Pulmonary artery endothelial cell (primary cell): ENCODE measurements at regions not wholly inside any gene's neighbourhood (a gene's known extent, or its start where the extent isn't known, plus 50 kb on each side); places are given as distances from the start of the nearest gene placed in this dataset.

Experiments used
- DNase-seq: peaks from one replicate; pipeline ENCODE4 v3.0.0-alpha.2; 2011; ENCODE audit warnings: low read depth, low spot score

DNA sequence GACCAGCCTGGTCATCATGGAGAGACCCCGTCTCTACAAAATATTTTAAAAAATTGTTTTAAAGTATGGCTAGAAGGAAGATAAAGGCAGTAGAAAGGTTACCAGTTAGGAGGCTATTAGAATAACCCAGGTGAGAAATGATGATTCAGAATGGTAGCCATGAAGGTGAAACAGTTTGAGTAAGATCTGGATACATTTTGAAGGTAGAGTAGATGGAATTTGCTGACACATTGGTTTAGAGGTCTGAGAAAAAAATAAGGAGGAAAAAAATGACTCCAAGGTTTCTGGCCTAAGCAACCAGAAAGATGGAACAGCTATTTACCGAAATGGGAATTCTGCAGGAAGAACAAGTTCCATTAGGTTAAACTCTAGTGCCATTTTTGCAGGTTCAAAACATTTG, 167.9 kb upstream of the TAB2 start:
- DNase-seq, result no peak

DNA sequence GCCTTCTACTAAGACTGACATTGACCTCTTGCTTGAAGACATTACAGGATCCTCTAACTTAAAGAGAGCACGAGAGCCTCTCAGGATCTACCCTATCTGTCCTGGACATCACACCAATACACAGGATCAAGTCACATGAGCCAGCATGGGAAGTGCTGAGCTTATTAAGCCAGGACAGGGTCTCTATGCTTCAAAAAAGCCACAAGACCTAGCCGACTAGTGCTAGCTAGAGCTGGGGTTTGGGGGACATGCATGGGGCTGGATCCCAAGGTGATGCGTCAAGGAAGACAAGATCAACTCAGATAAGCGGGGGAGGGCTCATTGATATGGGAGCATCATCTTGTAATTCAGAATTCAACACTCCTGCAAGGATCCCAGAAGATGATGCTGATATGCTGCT, 167.2 kb upstream of the TAB2 start:
- DNase-seq, result no peak

DNA sequence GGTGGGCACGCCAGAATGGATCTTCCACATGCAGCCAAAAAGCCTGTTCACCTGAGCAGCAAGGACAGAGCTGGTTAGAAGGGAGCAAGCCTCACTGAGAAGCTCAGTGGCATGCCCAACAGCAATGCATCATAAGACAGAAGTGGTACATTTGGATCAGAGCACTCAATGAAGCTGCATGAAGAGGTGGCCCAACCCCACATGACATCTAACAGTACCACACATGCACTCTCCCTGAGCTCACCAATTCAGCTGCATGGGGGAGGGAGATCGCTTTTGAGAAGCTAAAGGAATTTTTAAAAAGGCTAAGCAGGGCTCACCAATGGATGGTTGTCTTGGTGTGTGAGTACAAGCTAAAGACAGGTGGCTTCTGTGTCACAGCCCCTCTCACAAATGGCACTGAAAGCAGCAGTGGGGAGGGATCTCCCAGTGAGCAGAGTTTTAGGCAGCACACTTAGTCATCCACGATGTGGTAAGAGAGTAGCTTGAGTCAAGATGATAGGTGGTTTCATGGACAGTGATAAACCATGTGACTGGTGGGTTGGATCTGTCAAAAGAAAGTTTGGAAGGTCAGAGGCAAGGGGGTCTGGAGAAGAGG, 166.6 kb upstream of the TAB2 start:
- DNase-seq, result no peak

DNA sequence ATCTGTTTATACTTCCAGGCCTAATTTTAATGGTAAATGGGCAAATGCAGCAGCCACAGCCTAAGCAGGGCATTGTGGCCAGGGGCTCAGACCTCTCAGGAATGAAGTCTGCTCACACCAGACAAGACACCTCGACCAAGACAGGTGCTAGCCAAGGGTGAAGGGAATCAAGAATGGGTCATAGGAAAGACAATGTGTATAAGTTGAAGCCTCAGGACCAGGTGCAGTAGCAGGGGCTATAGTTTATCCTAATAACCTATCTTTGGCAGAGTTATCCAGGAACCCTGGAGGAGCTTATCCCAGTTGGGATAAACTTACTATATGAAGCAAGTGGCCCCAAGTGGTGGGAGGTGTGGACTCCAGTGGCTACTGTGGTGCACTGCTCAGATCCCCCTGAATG, 165.0 kb upstream of the TAB2 start:
- DNase-seq, result no peak

DNA sequence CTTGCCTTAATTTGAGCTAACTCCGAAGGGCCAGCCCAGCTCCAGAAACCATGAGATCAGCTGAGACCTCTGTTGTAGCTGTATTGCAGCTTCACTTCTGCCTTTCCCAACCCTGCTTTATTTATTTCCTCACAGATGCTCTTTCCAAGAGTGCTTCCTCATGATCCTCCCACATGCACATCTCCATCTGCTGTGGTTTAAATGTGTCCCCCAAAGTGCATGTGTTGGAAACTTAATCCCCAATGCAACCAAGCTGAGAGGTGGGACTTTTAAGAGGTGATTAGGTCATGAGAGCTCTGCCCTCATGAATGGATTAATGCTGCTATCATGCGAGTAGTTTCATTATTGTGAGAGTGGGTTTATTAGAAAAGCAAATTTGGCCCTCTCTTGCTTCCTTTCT, 164.4 kb upstream of the TAB2 start:
- DNase-seq, result no peak

DNA sequence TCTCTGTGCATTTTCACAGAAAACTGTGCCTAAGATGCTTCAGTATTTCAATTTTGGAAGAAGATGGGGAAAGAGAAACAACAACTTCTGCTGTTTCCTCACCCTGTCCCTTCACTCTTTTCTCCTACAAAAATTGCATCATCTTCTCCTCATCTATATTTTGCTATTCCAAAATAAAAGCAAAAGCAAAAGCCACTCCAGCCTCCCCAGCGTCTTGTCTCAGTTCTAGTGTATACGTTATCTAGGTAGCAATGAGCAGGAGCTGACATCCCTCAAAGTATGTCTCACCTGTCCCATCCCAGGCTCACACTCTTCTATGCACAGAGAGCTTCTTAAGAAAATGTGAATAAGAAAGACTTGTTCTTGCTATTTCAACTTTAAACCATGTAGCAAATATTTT, 163.8 kb upstream of the TAB2 start:
- no peak for DNase-seq

DNA sequence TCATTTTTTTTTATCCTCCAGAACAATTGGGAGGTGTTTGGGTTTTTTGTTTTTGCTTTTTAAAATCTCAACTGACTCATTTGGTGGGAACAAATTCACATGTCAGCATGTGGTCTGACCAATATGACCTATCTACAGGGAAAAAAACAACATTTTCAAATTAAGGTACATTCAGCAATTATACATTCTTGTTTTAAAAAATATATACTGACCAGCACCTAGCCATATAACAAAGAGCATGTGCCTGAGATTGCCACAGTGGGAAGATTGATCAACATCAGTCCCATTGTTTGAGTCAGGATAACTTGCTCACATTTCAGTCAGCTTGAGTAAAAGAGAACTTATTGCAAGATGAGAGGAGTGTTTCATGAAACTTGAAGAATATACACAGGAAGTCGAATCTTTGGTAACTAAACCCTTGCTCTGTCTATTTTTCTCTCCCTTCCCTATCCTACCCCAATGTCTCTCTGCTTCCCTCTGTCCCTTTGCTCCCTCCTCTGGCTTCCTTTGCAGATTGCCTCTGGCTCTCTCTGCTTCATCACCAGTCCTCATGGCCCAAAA, 163.2 kb upstream of the TAB2 start:
- no peak for DNase-seq

DNA sequence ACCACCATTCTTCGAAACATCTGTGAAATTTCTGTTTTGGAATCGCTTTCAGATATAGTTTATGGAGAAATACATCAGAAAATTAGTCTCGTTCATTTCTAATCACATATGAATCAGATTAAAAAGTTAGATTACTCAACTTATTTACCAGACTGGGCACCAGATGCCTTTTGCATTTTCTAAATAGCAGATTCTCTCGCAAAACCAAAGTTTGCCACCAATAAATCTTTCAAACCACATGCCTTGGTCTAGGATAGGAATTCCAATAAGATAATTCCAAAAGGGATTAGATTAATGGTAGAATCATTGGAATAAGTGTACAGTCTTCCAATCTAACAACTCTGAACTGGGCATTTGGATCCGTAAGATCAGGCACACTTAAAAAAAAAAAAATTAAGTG, 160.4 kb upstream of the TAB2 start:
- DNase-seq, result no peak

DNA sequence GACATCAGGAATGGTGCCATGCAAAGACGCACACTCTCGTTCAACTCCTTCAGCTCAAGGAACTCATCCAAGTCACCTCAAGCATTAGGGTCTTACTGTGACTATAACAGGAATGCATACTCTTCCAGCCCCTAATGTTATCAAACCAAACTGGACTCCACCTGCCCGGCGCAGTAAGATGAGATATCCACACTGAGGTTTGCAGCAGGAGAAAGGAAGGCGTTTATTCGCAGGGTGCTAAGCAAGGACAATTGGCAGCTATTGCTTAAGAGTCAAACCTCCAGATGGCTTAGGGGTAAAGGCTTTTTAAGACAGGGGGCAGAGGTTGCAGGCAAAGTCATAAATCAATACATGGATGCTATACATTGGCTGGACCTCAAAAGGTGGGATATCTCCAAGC, 159.4 kb upstream of the TAB2 start:
- DNase-seq, result no peak

DNA sequence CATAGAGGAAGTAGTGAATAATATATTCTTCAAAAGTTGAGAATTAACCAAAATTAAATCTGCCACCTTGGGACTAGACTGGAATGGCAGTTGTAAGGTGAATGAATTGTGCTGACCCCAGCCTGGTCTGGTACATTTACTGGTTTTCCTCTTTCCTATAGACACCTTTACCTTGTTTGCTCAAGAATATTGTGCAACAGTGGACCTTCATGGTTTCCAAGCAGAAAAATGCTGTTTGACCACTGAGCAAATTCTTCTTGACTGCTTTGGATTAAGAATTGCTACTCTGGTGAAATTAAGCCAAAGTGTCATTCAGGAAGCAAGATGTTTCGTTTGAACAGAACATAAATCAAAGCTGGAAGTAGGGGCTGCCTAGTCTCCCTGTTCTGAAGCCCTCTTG, 156.6 kb upstream of the TAB2 start:
- DNase-seq, result no peak

DNA sequence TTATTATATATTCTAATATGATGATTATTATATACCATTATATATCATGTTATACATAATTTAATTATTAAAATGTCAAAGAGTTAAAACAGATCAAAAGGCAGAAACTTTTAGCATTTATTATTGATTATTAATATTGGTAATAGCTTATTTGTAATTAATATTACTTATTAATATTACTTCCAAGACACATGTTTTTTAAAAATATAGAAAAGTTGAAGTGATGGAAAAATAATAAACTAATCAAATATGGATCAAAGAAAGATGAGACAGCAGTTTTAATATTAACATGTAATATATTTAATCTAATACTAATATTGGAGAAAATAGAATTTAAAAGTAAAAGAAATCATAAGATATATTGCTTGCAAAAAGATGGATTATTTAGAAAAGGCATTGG, 154.6 kb upstream of the TAB2 start:
- DNase-seq, result no peak

DNA sequence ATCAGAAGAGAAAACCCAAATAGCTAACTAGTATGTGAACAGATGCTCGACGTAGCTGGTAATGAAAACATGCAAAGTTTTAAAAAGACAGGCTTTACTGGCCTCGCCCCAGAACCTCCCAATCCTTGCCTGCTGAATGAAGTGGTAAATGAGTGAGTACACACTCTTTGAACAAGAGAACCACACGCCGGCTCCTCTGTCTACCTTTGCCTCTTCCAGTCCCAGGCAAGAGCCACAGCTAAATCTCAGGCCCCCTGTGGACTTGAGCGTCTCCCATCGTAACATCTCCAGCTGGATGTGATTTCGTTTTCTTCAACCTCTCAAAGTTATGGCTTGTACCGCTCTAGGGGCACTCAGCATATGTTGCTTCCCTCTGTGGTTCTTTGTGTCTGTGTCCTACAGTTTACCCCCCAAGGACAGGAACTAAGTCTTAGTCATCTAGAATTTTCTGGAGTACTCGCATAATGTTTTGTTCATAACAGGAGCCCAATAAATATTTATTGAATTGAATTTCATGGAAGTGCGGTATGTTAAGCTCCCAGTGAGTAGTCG, 153.2 kb upstream of the TAB2 start:
- no peak for DNase-seq

DNA sequence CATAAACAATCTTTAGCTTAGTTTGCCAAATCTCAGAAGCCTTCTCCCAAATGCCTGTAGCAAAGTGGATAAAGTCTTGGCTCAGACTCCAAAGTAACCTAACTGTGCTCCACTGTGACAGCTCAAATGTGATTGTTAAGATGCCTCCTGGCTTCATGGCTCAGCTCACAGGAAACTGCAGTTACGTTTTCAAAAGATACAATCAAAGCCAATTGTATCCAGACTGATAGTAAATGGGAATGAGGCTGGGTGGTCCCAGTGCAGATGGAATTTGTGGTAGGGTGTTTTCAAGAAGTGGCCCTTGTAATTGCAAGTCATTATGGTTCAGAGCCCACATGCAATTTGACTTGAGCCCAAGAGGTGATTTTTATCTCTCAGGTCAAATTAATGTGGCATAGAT, 151.2 kb upstream of the TAB2 start:
- peak; percentile 8 for DNase-seq

DNA sequence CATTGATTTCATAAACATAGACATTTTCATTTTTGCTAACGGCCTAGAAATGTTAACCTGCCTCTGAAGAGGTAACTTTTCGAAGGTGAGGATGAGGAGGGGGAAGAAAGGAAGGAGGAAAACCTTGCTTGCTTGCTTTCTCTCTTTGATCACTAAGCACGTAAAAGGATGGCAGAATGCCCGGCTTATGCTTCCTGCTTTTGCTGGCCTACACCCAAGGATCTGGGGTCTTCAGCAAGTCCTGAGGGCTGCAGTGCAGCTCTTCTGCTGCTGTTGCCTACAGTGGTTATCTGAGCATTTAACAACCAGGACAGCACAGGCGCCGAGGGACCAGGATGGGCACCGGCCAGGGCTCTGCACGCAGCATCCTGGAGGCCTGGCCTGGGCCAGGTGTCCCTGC, 150.8 kb upstream of the TAB2 start:
- no peak for DNase-seq

DNA sequence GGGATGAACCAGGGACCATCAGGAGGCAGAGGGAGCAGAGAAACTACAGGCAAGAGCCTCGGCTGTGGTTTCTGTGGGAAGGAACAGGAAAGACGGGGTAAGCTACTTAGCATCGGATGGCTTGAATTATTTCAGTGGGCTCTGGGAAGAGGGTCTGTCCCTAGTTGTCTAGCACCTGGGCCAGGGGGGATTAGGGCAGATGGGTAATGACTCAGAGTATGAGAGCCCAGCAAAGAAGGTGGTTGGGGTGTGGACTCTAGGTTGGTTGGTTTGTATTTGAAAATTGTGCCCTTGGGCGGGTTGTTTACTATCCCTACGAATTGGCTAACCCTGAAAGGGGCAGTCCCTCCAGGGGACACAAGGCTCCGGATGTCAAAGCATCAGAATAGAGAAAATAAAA, 148.5 kb upstream of the TAB2 start:
- no peak for DNase-seq

DNA sequence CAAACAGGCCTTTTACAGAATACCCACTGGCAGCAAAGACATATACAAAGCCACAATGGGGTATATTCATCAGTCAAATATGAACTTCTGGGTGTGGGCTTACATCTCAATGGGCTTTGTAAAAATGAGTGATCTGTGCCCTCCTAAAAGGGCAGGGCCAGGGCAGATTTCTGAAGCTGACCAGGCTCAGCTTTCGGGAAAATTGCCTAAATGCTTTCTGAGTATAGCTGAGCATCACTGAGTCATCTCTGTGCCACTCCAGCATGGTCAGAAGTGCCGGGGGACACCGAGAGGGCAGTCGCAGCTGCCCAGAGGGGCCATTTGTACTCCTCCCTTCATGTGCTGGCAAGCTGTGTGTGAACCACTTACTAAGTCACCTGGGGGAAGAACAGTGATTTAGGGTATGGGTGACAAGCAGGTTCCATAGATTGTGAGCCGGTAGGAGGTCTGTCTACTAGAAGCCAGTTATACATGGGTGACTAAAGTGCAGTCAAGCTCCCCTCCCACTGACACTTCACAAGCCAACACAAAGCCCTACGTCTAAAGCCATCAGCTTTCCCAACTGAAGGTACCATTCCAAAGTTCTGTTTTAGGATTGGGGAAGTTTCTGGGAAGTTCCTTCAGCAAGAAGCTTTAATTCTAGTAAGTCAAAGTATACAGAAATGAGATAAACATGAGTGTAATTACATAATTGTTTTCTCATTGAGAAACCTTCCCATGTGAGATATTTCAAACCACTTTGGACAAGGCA, 147.6 kb upstream of the TAB2 start:
- no peak for DNase-seq

DNA sequence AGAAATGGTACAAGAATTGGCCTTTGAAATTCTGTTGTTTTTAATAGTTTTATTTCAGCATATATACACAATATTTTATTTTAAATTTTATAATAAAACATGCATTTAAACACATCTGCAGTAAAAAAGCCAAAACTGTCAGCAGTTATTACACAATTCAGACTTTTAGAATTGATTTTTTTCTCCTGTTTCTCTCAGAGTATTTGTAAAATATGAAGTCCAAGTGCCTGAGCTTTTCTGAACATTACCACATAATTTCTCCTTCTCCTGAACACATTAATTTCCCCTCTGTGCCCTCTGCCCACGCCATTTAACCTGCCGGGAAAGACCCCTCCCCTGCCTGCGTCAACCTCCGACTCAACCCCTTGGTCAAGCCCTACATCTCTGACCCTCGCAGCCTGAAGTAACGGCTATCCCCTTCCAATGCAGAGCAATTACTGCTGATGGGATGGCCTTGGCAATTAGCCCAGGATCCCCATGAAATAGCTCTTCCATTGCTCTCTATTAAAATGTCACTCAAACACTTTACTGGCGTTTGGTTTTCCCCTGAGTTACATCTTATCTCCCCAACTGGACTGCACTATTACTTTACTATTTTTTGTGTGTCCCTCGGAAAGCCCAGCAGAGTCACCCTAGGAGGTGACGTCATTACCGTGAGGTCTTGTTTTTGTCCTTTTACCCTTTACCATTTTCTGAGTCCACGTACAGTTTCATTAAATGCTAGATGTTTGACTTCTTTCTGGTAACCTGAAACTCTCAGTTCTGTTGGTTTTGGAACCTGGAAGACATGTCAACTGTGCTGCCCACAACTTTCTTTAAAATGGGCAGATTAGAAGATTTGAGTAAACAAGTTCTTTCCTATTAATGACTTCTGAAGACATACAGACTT, 146.7 kb upstream of the TAB2 start:
- no peak for DNase-seq

DNA sequence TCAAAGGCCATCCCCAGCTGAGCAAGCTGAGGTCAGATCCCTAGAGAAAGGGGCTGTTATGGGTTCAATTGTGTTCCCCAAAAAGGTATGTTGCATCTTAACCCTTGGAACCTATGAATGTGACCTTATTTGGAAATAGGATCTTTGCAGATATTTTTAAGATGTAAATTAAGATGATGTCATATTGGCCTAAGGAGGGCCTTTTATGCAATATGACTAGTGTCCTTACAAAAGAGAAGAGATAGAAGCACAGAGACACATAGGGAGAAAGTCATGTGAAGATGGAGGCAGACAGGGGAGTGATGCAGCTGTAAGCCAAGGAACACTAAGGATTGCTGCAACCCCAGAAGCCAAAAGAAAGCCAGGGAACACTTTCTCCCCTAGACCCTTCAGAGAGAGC, 144.3 kb upstream of the TAB2 start:
- no peak for DNase-seq

DNA sequence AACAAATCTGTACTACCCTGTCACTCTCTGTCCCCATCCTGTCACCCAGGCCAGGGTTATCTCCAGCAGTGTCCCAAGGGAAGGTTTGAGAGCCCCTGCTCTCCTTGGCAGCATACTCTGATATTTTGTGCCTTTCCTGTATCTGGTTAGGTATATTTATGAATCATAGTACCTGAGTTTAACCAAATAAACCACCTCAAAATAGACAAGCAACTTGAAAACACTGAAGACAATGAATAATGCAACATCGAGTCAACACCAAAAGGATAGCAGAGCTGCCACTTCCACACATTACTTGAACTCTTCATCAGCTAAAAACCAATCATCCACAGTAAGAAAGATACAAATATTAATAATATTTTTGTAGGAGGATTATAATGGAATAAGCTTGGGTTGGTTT, 142.6 kb upstream of the TAB2 start:
- DNase-seq, result no peak

DNA sequence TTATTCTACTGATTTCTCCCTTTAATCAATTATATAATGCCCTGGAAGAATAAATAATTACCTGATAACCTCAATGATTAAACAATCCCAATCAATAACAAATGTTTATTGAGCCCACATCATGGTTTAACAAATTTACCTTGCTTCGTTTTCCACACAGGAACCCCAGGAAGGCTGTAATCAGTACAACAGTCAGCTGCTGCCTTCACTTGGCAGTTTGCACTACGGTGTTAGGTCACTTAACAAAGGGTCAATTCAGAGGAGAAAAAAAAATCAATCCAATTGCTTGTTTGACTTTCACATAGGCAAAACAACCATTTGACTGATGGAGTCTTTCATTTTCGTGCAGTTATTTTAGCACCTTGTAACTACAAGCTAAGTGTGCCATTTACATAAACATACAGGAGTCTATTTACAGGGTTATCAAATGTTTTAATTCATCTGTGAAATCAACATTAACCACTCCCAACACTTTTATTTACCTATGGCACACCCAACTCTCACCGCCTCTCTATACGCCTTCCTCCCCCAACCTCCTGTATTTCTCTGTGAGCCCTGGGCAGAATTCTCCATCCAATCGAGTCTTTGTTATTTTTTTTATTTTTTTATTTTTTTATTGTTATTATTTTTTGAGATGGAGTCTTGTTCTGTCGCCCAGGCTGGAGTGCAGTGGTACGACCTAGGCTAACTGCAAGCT, 140.4 kb upstream of the TAB2 start:
- no peak for DNase-seq

DNA sequence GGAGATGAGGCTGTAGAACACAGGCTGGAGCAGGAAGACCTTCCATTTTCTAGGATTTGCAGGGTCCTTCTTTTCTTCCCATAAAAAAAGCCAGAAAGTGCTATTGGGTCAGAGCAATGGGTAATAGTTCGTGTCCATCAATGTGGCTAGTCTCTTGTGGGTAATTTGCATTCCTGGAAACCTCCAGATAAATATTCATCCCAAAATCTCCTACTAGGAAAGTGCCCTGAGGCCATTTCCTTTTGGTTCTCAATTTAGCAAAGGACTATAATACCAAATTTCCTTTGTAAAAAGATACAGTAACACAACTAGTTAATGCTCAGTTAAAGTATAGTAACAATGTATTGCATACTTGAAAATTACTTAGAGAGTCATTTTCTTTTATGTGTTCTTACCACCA, 138.1 kb upstream of the TAB2 start:
- DNase-seq, result no peak
